Activated T-helper 1 cell treated with Interleukin-2 at 50 U/mL for 16 hours (primary cell): ENCODE measurements at regions not wholly inside any gene's neighbourhood (a gene's known extent, or its start where the extent isn't known, plus 50 kb on each side); places are given as distances from the start of the nearest gene placed in this dataset.

Experiments used
- DNase-seq: peaks from one replicate; pipeline ENCODE4 v3.0.0-alpha.2; 2020; ENCODE audit warnings: low read depth

DNA sequence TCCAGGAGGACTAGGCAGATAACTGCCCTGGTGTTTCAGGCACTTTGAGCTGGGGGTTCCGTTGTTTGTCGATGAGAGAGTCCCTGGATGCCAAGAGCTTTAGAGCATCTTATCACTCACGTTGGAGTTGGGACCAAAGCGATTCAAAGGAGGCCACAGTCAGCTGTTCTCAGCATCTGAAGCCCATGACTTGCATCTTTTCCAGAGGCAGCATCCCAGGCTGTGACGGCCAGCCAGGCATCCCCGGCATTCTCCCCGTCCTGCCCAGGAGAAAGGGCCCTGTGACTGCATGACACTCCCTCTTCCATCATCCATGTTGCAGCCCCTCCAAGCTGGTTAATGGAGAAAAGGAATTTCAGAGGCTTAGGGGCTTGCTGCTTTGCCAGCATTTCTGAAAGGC, 520.3 kb downstream of the CDH26 start:
- DNase-seq: no peak

- no peak for DNase-seq
Measured at GRCh38 chr20:60480950-60481742, 522.9 kb downstream of the CDH26 start.

DNA sequence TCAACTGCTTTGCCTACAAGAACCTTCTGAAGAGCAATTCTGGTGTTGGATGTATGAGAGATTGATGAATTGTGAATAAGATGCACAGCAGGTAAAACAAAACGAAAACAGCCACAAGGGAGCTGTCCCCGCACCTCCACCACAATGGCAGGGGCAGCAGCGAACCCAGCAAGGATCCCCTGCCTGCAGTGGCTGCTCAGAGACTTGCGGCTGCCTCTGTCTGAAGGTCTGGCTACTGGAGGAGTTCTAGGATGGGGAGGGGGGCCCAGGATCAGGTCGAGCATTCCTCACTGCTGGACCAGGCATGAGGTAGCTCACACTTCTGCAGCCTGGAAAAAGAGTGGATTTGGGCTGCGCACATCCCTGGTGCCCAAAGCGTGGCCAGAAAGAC, 523.5 kb downstream of the CDH26 start:
- DNase-seq: no peak

DNA sequence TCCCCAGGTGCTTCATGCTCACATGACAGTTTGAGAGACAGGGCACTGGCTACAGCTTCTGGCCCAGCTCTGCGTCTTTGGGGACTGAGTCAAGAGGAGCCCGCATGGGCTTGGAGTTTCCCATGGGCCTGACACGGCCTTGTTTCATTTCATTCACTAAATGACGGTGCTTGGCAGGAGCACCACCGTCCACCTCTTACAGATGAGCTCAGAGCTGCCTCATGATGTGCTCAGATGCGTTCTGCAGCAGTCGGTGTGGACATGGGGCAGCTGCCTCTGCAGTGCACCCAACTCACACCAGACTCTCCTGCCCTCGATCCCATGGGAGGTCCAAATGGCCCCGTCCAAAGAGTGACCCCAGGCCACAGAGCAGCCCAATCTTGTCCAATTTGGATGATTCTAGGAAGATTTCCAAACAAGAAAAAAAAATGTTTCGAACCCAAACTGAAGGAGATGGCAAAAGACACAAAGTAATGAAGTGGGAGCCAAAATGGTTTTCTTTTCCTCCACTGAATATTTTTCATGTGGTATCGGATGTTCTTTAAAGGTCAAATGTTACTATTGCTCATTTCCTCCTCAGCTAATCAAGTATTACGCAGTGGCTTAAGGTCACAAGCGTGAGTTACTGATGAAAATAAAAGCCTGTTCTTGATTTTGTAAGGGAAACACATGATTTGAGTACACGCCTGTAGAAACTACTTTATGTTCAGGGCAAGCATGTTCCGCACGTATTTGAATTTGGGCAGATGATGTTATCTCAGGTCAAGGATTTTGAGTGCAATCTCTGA, 524.2 kb downstream of the CDH26 start:
- no peak for DNase-seq

DNA sequence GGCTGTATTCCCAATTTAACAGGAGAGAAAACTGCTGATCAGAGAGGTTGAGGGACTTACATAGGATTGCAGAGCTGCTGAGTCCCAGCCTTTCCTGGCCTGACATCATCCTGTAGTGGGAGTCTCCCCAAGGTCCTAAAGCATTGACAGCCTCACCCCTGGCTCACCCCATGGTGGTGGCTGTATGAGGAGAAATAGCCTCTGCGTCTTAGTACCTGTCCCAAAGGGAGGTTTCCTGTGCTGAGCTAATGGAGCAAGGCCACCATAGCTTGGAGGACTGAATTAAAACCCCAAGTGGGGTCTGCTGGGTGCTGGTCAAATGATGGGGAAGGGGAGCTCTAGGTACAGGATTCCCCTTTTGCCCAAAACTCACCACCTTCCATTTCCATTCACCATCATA, 525.1 kb downstream of the CDH26 start:
- DNase-seq: no peak

DNA sequence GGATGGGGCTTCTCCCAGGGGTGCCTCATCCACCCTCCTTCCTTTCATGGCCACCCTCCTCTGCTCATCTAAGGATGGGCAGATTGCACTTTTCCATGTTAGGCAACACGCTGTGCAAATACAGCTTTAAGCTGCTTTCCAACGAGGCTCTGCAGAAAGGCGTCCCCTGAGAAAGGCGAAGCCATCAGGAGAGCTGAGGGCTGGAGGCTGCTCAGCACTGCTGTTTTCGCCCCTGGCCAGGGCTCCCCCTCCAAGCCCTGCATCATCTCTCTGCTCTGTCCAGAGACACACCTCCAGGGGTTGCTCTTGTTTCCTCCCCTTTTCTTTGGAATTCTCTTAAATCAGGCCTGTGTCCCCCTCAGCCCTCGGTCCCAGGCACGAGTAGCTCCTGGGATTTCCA, 526.1 kb downstream of the CDH26 start:
- DNase-seq: no peak

DNA sequence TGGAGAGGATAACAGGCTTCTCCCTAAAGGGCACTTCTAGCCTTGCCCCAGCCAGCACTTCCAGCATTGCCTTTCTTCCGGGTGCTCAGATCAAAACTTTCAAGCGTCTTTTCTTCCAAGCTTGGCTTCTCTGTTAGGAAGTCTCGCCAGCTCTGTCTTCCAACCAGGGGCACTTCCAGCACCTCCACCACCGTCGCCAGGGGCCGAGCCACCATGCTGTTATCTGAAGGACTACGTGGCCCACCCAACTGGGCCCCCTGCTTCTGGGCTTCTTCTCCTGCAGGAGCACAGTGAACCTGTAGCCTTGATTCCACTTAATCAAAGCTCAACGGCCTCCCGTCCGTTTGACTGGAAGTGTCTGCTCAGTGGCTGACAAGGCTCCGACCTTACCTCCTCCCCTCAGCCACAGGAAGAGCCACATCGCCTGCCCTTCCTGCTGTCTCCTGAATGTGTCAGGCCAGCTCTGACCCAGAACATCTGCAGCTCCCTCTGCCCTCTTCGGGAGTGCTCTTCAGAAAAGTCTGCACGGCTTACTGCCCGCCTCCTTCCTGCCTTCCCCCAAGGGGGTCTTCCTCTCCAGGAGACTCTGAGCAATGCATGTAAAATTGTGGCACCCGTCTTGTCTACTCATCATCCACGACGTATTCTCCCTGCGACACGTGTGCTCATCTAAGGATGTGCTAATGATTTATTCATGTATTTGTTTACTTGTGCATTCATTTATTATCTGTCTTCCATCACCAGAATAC, 527.0 kb downstream of the CDH26 start:
- no peak for DNase-seq

DNA sequence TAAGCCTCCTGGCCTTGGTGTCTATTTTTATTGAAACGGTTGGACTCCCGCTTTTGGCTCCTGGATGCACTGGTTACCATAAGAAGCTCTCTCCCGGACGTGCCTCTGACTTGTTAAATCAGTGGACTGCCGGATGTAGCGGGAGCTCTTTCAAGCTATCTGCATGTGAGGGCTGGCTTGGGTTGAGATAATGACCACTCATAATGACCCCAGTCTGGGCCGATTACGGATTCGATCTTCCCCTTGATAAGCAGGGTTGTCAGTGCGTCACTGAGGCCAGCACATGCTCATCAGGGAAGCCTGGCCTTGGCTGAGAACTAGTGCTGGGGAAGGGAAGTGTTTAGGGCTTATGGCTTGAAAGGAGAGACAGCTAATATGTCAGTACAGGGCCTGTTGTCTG, 528.1 kb downstream of the CDH26 start:
- DNase-seq: no peak

- no peak for DNase-seq
Measured at GRCh38 chr20:60486937-60487336, 528.7 kb downstream of the CDH26 start.

DNA sequence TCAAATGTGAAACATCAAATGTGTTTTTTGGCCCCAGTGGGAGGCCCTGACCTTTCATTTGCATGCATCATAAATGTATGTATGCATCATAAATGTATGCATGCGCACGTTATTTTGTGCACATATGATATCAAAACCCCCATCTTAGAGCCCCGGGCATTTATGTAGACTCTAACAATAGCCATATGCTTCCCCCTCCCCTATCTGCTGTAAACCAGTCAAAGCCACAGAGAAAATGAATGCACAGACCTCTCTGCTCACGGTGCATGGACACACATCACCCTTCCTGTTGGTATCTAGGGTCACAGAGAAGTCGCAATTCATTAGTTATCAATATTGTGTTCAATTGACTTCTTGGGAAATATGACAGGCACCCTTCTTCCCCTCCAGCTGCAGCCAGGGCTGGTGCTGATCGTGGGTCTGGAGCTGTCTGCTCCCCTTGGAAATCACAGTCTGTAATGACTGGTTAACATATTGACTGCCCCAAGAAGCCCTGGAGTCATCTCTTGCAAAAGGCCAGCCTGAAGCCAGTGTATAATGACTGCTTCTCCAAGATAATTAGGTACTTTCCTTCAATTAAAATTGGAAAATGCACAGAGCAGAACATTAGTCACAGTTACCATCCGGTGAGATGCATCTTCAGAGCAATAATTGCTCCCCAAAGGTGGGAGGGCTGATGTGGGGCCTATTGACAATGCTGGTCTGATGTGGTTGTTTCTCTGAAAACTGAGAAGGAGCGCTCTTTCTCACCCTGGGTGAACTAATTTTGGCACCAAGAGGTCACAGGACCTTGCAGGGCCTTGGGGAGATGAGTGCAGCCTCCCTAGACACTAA, 532.2 kb downstream of the CDH26 start:
- DNase-seq: no peak

DNA sequence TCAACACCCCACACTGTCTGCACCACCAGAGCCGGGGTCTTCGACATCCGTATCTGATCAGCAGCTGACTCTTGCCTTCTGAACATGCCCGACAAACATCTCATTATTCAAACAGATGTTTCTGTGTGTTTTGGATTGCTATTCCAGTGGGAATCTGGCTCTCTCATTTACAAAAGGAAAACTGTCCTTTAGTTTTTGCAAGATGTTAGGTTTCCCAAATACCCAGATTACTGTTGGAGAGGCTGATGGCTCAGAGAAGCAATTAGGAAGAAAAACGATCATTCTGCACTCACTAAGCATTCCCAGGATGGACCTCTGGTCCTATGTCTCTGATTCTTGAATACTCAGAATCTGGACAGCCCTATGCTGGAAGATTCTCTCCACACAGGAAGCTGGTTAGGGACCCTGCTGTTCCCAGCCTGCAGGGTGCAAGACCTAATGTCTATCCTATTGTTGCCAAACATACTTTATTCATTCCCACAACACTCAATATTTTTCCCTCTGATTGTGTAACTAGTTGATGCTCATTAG, 532.9 kb downstream of the CDH26 start:
- no peak for DNase-seq

GRCh38 chr20:60494476-60494875, 536.3 kb downstream of the CDH26 start:
- DNase-seq: no peak

DNA sequence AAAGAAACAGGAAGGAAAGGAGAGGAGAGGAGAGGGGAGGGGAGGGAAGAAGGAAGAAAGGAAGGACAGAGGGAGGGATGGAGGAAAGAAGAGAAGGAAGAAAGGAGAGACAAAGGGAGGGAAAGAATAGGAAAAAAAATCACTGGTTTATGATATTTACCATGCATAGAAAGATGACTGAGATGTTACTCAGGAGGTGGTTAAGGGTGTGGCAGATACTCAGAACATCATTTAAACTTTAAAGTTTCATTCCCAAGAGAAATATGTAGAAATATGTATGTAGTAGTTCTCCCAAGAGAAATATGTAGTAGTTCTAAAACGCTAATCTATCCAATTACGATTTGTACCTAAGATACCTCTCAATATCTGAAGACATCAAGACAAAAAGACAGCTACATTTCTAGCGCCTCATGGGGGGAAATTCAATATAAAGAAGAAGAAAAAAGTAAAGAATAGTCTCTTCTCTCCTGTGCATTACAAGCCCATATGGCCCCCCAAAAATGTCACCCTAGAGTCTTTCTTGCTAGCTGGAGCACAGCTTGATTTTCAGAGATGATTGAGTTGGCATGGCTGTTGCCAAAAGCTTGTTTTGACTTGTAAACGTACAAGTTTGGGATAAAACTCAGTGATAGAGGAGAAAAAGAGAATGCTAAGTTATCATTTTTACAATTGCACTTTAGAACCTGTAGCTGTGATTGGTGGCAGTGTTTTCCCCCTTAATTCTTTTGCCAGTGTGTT, 539.2 kb downstream of the CDH26 start:
- no peak for DNase-seq

DNA sequence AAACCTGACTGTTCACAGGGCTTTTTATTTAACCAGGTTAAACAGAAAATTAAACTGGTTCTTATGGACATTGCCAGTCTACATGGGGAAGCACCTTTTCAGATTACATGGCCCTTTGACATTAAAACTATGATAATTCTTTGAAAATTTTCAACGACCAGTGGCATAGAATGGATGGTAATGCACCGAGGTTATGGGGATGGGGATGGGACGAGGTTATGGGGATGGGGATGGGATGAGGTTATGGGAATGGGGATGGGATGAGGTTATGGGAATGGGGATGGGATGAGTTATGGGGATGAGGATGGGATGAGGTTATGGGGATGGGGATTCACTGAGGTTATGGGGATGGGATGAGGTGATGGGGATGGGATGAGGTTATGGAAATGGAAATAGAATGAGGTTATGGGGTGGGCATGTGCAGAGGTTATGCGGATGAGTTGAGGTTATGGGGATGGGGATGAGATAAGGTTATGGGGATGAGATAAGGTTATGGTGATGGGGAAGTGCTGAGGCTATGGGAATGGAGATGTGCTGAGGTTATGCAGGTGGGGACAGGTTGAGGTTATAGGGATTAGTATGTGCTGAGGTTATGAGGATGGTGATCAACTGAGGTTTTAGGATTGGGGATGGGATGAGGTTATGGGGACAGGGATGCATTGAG, 541.9 kb downstream of the CDH26 start:
- no peak for DNase-seq

- no peak for DNase-seq
Measured at GRCh38 chr20:60501048-60501447, 542.8 kb downstream of the CDH26 start.

- DNase-seq: no peak
Measured at GRCh38 chr20:60502881-60503280, 544.7 kb downstream of the CDH26 start.

- DNase-seq: no peak
Measured at GRCh38 chr20:60505423-60505822, 547.2 kb downstream of the CDH26 start.

GRCh38 chr20:60506061-60506460, 547.8 kb downstream of the CDH26 start:
- DNase-seq: no peak

DNA sequence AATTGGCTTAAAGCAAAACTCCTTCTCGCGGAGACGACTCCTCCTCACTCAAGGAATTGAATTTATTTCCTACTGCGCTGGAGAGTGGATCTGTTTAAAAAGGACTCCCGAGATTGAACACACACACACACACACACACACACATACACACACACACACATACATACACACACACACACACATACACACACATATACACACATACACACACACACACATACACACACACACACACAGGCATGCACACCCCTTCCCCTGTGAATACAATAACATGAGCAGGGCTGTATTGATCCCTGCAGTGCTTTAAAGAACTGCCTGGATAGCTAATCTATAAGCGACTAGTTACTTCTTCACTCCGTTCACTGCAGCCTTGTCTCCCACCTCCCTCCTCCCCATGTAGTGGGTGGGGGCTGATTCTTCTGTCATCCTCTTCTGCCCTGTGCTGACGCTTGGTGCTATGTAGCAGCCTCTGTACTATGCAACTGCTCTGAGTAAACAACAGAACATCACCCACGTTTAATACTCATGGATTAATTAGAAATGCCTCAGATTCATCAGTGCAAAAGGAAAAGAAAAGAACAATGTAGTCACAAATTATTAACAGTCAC, 549.0 kb downstream of the CDH26 start:
- DNase-seq: no peak

DNA sequence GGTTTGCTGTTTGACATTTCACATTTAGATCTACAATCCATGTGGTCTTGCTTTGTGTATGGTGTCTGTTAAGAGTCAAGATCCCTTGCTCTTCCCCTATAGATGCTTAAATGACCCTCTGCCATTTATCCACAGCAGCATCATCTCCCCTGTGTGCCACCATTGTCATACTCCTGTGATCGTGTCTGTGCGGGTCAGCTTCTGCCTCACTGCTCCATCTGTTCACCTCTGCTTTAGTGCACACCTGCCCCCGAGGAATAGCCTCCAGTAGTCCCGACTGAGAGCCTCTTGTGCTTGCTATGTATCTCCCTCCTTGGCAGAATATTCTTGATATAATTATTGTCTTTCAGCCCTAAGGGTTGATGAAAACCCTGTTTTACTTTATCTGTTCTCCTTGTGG, 551.2 kb downstream of the CDH26 start:
- no peak for DNase-seq
